Fibroblast of mammary gland (primary cell): ENCODE measurements at regions not wholly inside any gene's neighbourhood (a gene's known extent, or its start where the extent isn't known, plus 50 kb on each side); places are given as distances from the start of the nearest gene placed in this dataset.

Experiments used
- DNase-seq: peaks from one replicate; pipeline ENCODE4 v3.0.0-alpha.2; 2010; ENCODE audit warnings: low read depth
- H3K4me3 ChIP-seq: 2 replicates; pipeline ENCODE4 v1.5.1; 2011; ENCODE audit warnings: low read depth, mild to moderate bottlenecking, low read length, moderate library complexity; ENCODE audit not compliant: control insufficient read depth
- TF ChIP-seq, protein P1 (sequence below): conservative IDR thresholded peaks from 2 replicates; pipeline ENCODE4 v1.5.1; 2011; ENCODE audit warnings: low read depth, low read length, inconsistent platforms; ENCODE audit not compliant: control insufficient read depth, insufficient read depth

DNA sequence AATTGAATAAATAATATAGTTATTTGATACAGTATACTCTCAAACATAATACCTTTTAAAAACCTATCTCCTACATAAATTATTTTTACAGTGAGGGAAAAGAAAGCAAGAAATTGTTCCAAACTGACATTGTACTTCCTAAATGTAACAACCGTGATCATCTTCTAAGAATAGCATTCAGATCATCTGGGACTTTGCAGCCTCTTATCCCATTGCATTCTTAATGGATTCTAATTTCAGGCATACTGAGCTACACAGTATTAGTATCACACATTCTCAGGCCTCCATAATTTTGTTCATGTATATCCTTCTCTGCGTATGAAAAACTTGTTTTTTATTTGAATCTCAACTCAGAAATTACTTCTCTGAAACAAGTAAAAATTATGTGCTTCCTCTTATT lies 1134.7 kb upstream of the CDH2 start:
- no peak for DNase-seq
- TF ChIP-seq, protein P1, sequence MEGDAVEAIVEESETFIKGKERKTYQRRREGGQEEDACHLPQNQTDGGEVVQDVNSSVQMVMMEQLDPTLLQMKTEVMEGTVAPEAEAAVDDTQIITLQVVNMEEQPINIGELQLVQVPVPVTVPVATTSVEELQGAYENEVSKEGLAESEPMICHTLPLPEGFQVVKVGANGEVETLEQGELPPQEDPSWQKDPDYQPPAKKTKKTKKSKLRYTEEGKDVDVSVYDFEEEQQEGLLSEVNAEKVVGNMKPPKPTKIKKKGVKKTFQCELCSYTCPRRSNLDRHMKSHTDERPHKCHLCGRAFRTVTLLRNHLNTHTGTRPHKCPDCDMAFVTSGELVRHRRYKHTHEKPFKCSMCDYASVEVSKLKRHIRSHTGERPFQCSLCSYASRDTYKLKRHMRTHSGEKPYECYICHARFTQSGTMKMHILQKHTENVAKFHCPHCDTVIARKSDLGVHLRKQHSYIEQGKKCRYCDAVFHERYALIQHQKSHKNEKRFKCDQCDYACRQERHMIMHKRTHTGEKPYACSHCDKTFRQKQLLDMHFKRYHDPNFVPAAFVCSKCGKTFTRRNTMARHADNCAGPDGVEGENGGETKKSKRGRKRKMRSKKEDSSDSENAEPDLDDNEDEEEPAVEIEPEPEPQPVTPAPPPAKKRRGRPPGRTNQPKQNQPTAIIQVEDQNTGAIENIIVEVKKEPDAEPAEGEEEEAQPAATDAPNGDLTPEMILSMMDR: no peak
- no peak overlapping the region for H3K4me3 ChIP-seq

DNA sequence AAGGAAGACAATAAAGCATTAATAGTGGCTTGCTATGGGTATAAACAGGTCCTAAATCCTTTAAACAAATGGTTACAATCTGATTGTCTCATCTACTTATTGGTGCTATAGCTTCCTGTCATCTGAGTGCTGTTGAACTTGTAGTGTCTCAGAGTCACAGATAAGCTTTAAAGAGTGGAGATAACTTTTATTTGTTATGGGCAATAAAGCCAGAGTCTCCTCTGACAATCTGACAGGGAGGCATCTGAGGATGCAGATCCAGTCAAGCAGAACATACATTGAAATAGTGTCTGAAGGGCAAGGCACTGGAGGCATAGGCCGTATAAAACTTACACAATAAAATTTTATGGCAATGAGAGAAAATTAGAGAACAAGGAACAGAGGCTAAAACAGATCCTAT lies 1132.4 kb upstream of the CDH2 start:
- H3K4me3 ChIP-seq: no peak overlapping the region
- TF ChIP-seq, protein P1: no peak
- DNase-seq: no peak

DNA sequence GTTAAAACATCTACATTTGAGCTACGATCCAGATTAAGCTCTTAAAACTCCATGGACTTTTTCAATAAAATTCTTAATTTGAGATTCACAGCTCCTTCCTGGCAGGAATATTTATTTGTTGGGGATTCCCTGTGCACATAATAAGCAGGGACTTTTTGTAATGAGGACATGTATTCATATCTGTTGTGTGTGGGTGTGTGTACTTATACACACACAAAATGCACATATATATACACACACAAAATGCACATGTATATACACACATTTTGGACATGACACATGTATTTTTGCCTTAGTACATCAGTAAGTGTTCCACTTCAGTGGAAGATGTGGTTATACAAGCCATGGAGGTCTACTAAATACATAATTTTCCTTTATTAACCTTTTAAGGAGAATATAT lies 1131.1 kb upstream of the CDH2 start:
- TF ChIP-seq, protein P1: no peak
- no peak overlapping the region for H3K4me3 ChIP-seq
- DNase-seq: no peak

DNA sequence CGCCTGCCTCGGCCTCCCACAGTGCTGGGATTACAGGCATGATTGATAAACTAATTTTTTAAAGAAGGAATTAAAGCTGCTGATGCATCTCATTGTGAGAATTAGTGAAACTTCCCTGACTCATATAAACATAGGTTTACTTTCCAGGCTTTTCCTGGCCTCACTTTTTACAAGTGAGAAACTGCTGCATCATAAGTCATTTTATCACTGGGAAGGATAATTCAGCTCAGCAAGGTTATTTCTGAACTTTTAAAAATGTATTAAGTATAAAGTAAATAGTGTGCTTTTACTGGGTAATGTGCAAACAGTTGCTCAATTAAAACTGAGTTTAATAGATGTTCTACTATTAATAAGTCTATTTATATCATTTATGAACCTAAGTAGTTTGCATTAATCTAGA lies 1130.3 kb upstream of the CDH2 start:
- TF ChIP-seq, protein P1: no peak
- H3K4me3 ChIP-seq: no peak overlapping the region
- DNase-seq: peak; percentile 2

DNA sequence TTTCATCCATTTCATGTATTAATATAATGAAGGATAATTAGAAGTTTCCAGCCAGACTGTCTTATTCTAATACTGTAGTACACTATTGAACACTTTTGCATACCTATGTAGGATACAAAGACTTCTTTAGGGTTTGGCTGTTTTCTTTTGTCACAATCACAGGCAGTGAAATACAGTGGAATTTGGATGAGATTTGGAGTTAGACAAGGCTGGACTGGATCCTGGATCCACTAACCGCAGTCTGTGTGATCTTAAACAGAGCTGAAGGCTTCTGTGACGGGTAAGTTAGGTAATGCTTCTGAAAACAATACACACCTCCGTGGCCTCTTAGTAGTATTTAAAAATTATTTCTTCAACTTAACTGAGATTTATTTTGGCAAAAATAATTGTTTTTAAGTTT lies 1128.6 kb upstream of the CDH2 start:
- TF ChIP-seq, protein P1: no peak
- no peak for DNase-seq
- no peak overlapping the region for H3K4me3 ChIP-seq

DNA sequence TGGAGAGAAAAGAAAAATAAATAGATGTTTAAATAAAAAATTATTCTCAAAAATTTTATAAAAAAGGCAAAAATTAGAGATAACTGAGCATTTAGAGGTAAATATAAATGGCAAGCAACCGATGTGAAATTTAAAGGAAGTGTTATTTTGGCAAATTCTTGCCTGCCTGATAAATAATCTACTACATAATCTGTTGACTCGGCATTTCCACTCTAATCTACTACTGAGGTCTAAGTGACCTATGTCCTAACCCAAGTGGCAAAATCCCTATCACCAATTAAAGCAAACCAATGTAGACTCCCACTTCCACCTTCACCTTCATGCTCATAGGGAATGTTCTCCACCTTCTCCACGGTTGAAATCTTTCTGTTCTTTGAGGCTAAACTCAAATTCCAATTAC lies 1124.1 kb upstream of the CDH2 start:
- no peak overlapping the region for H3K4me3 ChIP-seq
- DNase-seq: no peak
- TF ChIP-seq, protein P1: no peak

DNA sequence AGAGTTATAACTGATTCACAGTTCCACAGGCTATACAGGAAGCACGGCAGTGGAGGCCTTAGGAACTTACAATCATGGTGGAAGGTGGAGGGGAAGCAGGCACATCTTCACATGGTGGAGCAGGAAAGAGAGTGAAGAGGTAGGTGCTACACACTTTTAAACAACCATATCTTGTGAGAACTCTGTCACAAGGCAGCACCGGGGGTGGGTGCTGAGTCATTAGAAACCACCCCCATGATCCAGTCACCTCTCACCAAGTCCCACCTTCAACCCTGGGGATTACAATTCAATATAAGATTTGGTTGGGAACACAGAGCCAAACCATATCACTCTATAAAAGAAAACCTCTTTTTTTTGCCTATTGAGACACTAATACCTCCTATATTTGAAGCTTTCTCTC lies 1108.5 kb upstream of the CDH2 start:
- peak; percentile 37 for DNase-seq
- H3K4me3 ChIP-seq: no peak overlapping the region
- TF ChIP-seq, protein P1: no peak
